Activated T-cell treated with anti-CD3 and anti-CD28 coated beads, Interleukin-2, amount 50 U/mL, for 72 hours (primary cell): ENCODE measurements at regions not wholly inside any gene's neighbourhood (a gene's known extent, or its start where the extent isn't known, plus 50 kb on each side); places are given as distances from the start of the nearest gene placed in this dataset.
"Not testable (repeated sequence)": the region's sequence is repeated elsewhere in the genome, so short reads cannot be mapped to it uniquely, and the experiment has no call there.

ENCODE experiments used
- ATAC-seq, 2 donors: fragments of 150-1000 bp; cut with Tn5 transposase; replicated peaks in 1 of 2; 2 replicates each; pipeline ENCODE4 v1.10.0; 2021; ENCODE audit warnings: moderate library complexity in 2 of 2, mild to moderate bottlenecking in 1 of 2
- DNase-seq, 2 donors: peaks; one replicate each; pipeline ENCODE4 v3.0.0; 2021 to 2022; ENCODE audit warnings: mixed read lengths in 1 of 2
- H3K27ac Mint-ChIP-seq: one replicate; pipeline ENCODE4 v1.8.0; 2022; ENCODE audit warnings: mild to moderate bottlenecking, moderate library complexity, mixed read lengths
- H3K27me3 Mint-ChIP-seq: one replicate; pipeline ENCODE4 v1.8.0; 2022; ENCODE audit warnings: low read depth, mixed read lengths
- H3K36me3 Mint-ChIP-seq, 2 donors: one replicate each; pipeline ENCODE4 v1.8.0; 2022; ENCODE audit warnings: mixed read lengths in 2 of 2, mild to moderate bottlenecking in 1 of 2; ENCODE audit not compliant: insufficient read depth in 2 of 2
- H3K4me1 Mint-ChIP-seq: one replicate; pipeline ENCODE4 v1.8.0; 2022; ENCODE audit warnings: low read depth, mixed read lengths
- H3K4me3 Mint-ChIP-seq, 2 donors: one replicate each; pipeline ENCODE4 v1.8.0; 2022; ENCODE audit warnings: mild to moderate bottlenecking in 2 of 2, mixed read lengths in 2 of 2, moderate library complexity in 2 of 2
- H3K9me3 Mint-ChIP-seq, 2 donors: one replicate each; pipeline ENCODE4 v1.8.0; 2022; ENCODE audit warnings: mixed read lengths in 2 of 2

DNA sequence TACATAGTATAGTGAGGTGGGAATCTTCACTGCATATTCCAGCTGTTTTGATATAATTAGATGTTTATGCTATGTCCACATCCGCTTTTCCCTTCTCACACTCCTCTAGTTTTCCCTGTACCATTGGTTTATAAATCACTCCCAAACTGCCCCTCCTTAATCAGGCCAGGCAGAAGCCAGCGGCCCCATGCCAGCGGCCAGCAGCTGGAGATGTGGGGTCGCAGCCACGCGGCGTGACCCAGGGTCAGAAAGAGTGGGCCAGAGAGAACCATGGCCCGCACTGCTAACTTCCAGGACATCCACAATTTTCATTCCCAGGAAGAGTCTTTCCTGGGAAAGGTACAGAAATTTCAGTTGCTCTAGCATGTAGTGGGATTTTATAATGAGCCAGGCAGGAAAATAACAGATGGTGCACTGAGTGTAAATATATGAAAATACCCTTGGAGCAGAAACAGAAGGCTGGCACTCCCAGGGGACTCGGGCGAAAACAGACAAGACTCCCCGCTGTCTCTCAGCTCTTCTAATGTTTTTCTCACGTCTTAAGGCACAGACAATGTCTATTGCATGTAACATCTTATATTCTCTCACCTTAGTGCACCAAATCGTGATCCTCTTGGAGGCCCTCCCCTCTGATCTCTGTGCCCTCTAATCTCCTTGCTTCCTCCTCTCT is 145.9 kb upstream of the ZFP42 start:
- Mint-ChIP-seq H3K4me1 (no peaks in the 10 kb centered on the region), H3K27ac (no peak overlapping the region), H3K4me3 (no peak overlapping the region), H3K36me3 (peaks cover 0 to 3% of the 10 kb centered on the region in 2 donors), H3K27me3 (no peaks in the 10 kb centered on the region), H3K9me3 (peaks cover 6 to 10% of the 10 kb centered on the region in 2 donors)
- ATAC-seq (no peak), DNase-seq (no peak)

DNA sequence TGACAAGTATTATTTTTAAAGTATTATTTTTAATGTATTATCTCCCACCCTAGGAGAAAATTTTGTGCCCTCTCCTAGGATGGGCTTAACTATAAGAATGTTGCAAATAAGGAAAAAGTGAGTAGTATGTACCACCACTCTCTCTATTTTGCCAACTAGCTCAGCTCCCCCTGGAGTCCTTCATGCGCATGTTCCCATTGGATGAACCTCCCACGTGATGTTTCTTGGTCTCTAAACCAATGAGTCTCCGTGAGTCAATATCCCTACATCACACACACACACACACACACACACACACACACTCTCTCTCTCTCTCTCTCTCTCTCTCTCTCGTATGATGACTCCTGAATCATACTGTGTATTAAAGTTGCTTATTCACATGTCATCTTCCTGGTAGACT is 129.7 kb upstream of the ZFP42 start:
- no peaks in the 10 kb centered on the region for H3K27me3 Mint-ChIP-seq
- H3K4me3 Mint-ChIP-seq, result no peak overlapping the region
- H3K27ac Mint-ChIP-seq, result no peak overlapping the region
- no peak for DNase-seq
- no peaks in the 10 kb centered on the region for H3K36me3 Mint-ChIP-seq
- H3K4me1 Mint-ChIP-seq, result no peaks in the 10 kb centered on the region
- H3K9me3 Mint-ChIP-seq, result peaks cover 0 to 8% of the 10 kb centered on the region in 2 donors
- no peak for ATAC-seq

GRCh38 chr4:187883049-187883448 is 112.5 kb upstream of the ZFP42 start:
- Mint-ChIP-seq H3K9me3 (peaks cover 8 to 11% of the 10 kb centered on the region in 2 donors), H3K27ac (no peak overlapping the region), H3K4me3 (no peak overlapping the region)

DNA sequence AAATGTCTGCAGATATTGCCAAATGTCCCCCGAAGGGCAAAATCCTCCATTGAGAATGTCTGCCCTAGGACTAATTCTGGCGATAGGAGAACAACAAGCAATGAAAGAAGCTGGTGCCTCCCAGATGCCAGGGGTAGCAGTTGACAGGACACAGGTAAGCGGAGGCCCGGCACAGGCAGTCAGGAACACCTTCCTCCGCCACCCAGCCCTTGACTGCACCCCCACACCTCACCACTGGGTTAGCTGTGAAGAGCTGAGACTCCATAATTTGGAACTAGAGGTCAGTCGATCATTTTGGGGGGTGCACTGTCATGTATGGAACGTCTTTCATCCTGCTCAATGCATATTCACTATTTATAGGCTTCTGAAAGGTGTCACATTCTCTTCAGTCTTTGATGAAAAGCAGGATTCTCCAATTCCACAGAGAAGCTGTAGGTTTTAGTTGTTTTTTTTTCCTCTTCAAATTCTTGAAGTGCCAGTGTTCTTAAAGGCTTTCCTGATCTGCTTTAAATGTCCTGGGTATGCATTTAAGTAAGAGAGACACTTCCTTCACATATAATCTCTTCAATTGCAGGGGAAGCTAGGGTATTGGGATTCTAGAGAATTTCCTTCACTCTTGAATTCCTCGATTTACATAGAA is 111.6 kb upstream of the ZFP42 start:
- Mint-ChIP-seq H3K36me3 (no peaks in the 10 kb centered on the region), H3K9me3 (peaks cover 8 to 10% of the 10 kb centered on the region in 2 donors), H3K27ac (no peak overlapping the region), H3K4me3 (no peak overlapping the region), H3K4me1 (no peaks in the 10 kb centered on the region), H3K27me3 (no peaks in the 10 kb centered on the region)
- ATAC-seq, result no peak
- DNase-seq, result no peak

More at GRCh38 chr4:187883049-187883448, 112.5 kb upstream of the ZFP42 start:
- H3K36me3 Mint-ChIP-seq, result no peaks in the 10 kb centered on the region
- no peaks in the 10 kb centered on the region for H3K4me1 Mint-ChIP-seq
- ATAC-seq (no peak), DNase-seq (no peak)
- no peaks in the 10 kb centered on the region for H3K27me3 Mint-ChIP-seq

DNA sequence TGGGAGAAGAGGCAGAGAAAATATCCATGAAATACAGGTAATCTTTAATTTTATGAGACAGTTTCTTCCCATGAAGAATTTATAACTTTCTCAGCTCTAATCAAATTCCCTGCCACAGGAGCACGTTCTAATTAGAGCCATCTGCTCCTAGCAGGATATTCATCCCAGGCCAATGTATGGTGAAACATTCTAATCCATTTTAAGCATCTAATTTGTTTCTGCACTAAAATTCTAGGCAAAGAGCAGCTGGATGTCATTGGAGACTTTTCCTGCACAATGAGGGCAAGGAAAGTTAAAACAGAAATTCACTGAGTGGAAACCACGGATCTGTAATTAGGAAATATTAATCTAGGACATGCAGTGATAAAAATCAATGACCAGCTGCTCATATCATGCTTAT is 107.7 kb upstream of the ZFP42 start:
- no peak for DNase-seq
- Mint-ChIP-seq H3K27me3 (no peaks in the 10 kb centered on the region), H3K4me1 (no peaks in the 10 kb centered on the region), H3K4me3 (no peak overlapping the region), H3K36me3 (no peaks in the 10 kb centered on the region), H3K9me3 (peaks cover 8 to 12% of the 10 kb centered on the region in 2 donors), H3K27ac (no peak overlapping the region)
- ATAC-seq, result no peak

DNA sequence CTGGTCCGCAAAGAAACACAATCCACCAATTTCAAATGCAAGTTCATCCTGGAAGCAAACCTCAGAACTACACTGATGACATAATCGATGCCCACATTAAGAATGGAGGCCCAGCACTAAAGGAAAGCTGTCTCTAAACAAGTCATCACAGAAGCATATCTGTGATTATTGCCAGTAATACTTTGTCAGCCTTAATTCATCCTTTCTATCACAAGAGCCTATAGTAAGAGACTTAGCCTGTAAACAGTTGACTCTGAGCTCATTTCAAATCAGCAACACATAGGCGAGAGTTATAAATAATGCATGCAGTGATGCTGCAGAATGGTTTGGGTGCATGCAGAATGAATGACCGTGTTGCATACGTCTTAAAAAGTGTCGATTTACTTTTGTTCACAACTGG is 105.9 kb upstream of the ZFP42 start:
- no peak for ATAC-seq
- no peaks in the 10 kb centered on the region for H3K27me3 Mint-ChIP-seq
- H3K4me1 Mint-ChIP-seq, result no peaks in the 10 kb centered on the region
- peaks cover 6 to 12% of the 10 kb centered on the region in 2 donors for H3K9me3 Mint-ChIP-seq
- no peak overlapping the region for H3K27ac Mint-ChIP-seq
- H3K4me3 Mint-ChIP-seq, result no peak overlapping the region
- peaks cover 0 to 2% of the 10 kb centered on the region in 2 donors for H3K36me3 Mint-ChIP-seq
- DNase-seq, result no peak

DNA sequence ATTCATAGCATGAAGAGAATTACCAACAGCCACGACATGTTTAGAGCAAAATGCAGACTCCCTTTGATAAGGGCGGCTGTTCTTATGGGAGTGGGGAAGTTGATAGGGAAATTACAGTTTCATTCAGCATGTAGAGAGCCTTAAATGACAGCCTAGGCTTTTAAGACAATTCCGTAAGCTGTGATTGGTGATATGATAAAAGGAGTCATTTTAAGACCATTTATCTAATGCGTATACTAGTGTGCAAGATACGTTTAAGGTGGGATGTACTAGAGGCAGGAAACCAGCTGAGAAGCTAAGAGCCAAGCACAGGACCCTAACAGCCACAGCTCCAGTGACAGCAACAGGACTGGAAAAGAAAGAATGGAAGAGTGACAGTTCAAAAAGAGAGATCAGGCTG is 102.2 kb upstream of the ZFP42 start:
- DNase-seq, result no peak
- H3K4me3 Mint-ChIP-seq, result no peak overlapping the region
- H3K36me3 Mint-ChIP-seq, result peaks cover 0 to 2% of the 10 kb centered on the region in 2 donors
- H3K27ac Mint-ChIP-seq, result no peak overlapping the region
- peaks cover 3 to 4% of the 10 kb centered on the region in 2 donors for H3K9me3 Mint-ChIP-seq
- no peak for ATAC-seq
- no peaks in the 10 kb centered on the region for H3K4me1 Mint-ChIP-seq
- no peaks in the 10 kb centered on the region for H3K27me3 Mint-ChIP-seq

GRCh38 chr4:187903106-187903505 is 92.5 kb upstream of the ZFP42 start:
- DNase-seq (no peak), ATAC-seq (no peak)
- Mint-ChIP-seq H3K36me3 (peaks cover 0 to 7% of the 10 kb centered on the region in 2 donors), H3K4me1 (no peaks in the 10 kb centered on the region), H3K27ac (no peak overlapping the region), H3K27me3 (no peaks in the 10 kb centered on the region), H3K9me3 (peaks cover 13 to 16% of the 10 kb centered on the region in 2 donors), H3K4me3 (no peak overlapping the region)

DNA sequence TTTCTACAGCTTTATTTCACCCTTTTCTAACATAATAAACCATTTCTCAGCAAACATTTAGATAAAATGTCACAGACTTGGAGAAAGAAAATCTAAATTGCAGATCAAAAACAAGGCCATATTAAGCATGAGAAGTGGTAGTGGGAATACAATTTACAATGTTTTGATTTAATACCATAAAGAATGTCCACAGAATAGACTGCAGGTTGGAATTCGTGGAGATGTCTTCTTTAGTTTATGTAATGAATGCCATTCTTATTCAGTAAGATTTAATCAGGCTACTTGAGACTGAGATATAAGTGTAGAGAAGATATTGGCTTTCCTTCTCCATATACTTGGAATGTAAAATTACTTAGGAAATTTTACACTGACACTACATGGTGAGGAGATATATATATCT is 91.9 kb upstream of the ZFP42 start:
- H3K4me1 Mint-ChIP-seq, result no peaks in the 10 kb centered on the region
- peaks cover 13 to 16% of the 10 kb centered on the region in 2 donors for H3K9me3 Mint-ChIP-seq
- H3K27me3 Mint-ChIP-seq, result no peaks in the 10 kb centered on the region
- DNase-seq, result no peak
- H3K27ac Mint-ChIP-seq, result no peak overlapping the region
- H3K36me3 Mint-ChIP-seq, result peaks cover 0 to 7% of the 10 kb centered on the region in 2 donors
- H3K4me3 Mint-ChIP-seq, result no peak overlapping the region
- no peak for ATAC-seq

GRCh38 chr4:187908079-187908561 is 87.5 kb upstream of the ZFP42 start:
- H3K4me1 Mint-ChIP-seq, result no peaks in the 10 kb centered on the region
- H3K36me3 Mint-ChIP-seq, result no peaks in the 10 kb centered on the region
- DNase-seq, result no peak

DNA sequence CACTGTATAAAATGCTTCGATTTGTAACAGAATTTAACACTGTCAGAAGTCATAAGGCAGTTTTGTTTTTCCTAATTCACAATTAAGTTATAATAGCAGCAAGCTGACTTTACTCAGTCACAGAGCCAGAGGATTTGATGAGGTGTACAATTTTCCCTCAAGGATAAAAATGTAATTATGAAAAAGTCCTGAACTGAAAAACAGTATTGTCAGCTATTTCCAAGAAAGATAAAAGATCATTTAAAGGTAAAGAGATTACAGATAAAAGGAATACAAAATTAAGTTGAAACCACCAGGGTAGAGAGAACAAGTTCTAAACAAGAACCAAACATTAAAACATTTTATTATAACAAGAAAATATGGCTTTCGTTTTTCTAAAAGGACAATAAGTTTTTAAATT is 86.8 kb upstream of the ZFP42 start:
- Mint-ChIP-seq H3K9me3 (peaks cover 5 to 6% of the 10 kb centered on the region in 2 donors), H3K4me3 (no peak overlapping the region), H3K4me1 (no peaks in the 10 kb centered on the region), H3K27me3 (no peaks in the 10 kb centered on the region), H3K27ac (no peak overlapping the region), H3K36me3 (no peaks in the 10 kb centered on the region)
- DNase-seq (no peak), ATAC-seq (no peak)

More at GRCh38 chr4:187908079-187908561, 87.5 kb upstream of the ZFP42 start:
- no peak for ATAC-seq
- Mint-ChIP-seq H3K9me3 (peaks cover 3 to 4% of the 10 kb centered on the region in 2 donors), H3K4me3 (no peak overlapping the region), H3K27ac (no peak overlapping the region), H3K27me3 (no peaks in the 10 kb centered on the region)

DNA sequence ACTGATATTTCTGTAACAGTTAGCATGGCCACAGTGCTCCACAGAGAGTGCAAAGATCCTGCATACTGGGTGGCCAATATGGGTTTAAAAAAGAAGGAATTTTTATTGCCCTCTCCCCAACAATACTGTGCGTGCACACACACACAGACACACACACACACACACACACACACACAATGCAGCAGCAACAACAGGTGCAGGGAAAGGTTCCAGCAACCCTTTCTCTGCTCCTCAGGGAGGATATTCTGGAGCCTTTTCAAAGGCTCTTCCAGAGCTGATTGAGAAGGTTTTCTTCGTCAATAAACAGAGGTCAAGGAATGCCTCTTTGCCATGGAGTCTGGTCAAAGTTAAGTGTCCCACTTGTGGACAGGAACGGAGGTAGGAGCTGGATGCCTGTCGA is 84.8 kb upstream of the ZFP42 start:
- Mint-ChIP-seq H3K4me3 (no peak overlapping the region), H3K36me3 (no peaks in the 10 kb centered on the region), H3K9me3 (peaks cover 7 to 11% of the 10 kb centered on the region in 2 donors), H3K27me3 (no peaks in the 10 kb centered on the region), H3K4me1 (no peaks in the 10 kb centered on the region), H3K27ac (no peak overlapping the region)
- no peak for ATAC-seq
- DNase-seq, result no peak

GRCh38 chr4:187915406-187915805 is 80.2 kb upstream of the ZFP42 start:
- H3K4me3 Mint-ChIP-seq, H3K4me1 Mint-ChIP-seq, ATAC-seq, H3K27ac Mint-ChIP-seq, H3K36me3 Mint-ChIP-seq, H3K27me3 Mint-ChIP-seq, DNase-seq: not testable (repeated sequence)
- H3K9me3 Mint-ChIP-seq, result peaks cover 6 to 13% of the 10 kb centered on the region in 2 donors
